H1 (cell line): ENCODE measurements at regions not wholly inside any gene's neighbourhood (a gene's known extent, or its start where the extent isn't known, plus 50 kb on each side); places are given as distances from the start of the nearest gene placed in this dataset.

ENCODE experiments used
- CTCF ChIA-PET: fragments of 300-600 bp; sonication (Branson Sonifier 250); formaldehyde crosslinking; loops from one replicate; lab custom pipeline; 2021; ENCODE audit not compliant: partially characterized antibody; lab: Charles Lee
- POLR2A ChIA-PET: fragments of 300-600 bp; sonication (Branson Sonifier 250); formaldehyde crosslinking; loops from one replicate; lab custom pipeline; 2021; ENCODE audit warnings: inconsistent platforms; ENCODE audit not compliant: partially characterized antibody; lab: Charles Lee
- DNase-seq, 2 experiments: peaks; one replicate each; pipeline versions ENCODE4 v3.0.0 to v3.0.0-alpha.2; 2010 to 2022; ENCODE audit warnings: low spot score in 2 of 2, low read depth in 1 of 2, mixed read lengths in 1 of 2
- FAIRE-seq: peaks from 2 replicates; lab custom pipeline; 2011; peaks lifted over from hg19 to GRCh38; lab: Jason Lieb, UNC
- H2AFZ ChIP-seq: 2 replicates; pipeline ENCODE4 v1.8.1; 2012; ENCODE audit warnings: low read length, inconsistent platforms
- H2AK5ac ChIP-seq: 2 replicates; pipeline ENCODE4 v1.6.1; 2013; ENCODE audit warnings: low read depth, low read length
- H2BK120ac ChIP-seq: replicated peaks from 2 replicates; pipeline ENCODE3; 2013; ENCODE audit warnings: low read depth, low read length, inconsistent platforms
- H2BK12ac ChIP-seq: 2 replicates; pipeline ENCODE4 v1.6.1; 2013; ENCODE audit warnings: low read depth, low read length
- H2BK15ac ChIP-seq: 2 replicates; pipeline ENCODE4 v1.6.1; 2013; ENCODE audit warnings: low read length
- H2BK20ac ChIP-seq: 2 replicates; pipeline ENCODE4 v1.6.1; 2013; ENCODE audit warnings: low read length
- H2BK5ac ChIP-seq: 2 replicates; pipeline ENCODE4 v1.6.1; 2013; ENCODE audit warnings: low read depth, low read length
- H3K14ac ChIP-seq: 2 replicates; pipeline ENCODE4 v1.6.1; 2013; ENCODE audit warnings: inconsistent platforms; ENCODE audit not compliant: insufficient read length
- H3K18ac ChIP-seq: 2 replicates; pipeline ENCODE4 v1.6.1; 2013; ENCODE audit warnings: low read length; ENCODE audit errors: extremely low read depth
- H3K23ac ChIP-seq: 2 replicates; pipeline ENCODE4 v1.6.1; 2013; ENCODE audit warnings: inconsistent platforms; ENCODE audit not compliant: insufficient read length
- H3K23me2 ChIP-seq: 2 replicates; pipeline ENCODE4 v1.6.1; 2013; ENCODE audit warnings: low read depth, low read length
- H3K27ac ChIP-seq: 2 replicates; pipeline ENCODE4 v1.6.1; 2011; ENCODE audit warnings: low read depth, low read length, inconsistent platforms
- H3K27me3 ChIP-seq, 4 experiments: replicated peaks in 1 of 4; 1 replicate in 1 of 4; 2 replicates in 3 of 4; pipeline versions ENCODE4 v1.6.1 to v1.8.1; 2011 to 2013; ENCODE audit warnings: low read length in 3 of 4, mild to moderate bottlenecking in 3 of 4, inconsistent platforms in 2 of 4, mixed read lengths in 2 of 4, moderate library complexity in 1 of 4; ENCODE audit not compliant: control insufficient read depth in 3 of 4, insufficient read depth in 3 of 4; ENCODE audit errors: extremely low read depth in 1 of 4
- H3K36me3 ChIP-seq, 4 experiments: 2 replicates each; pipeline versions ENCODE4 v1.6.1 to v1.8.1; 2011 to 2013; ENCODE audit warnings: mild to moderate bottlenecking in 4 of 4, low read length in 3 of 4, moderate library complexity in 2 of 4, control low read depth in 1 of 4, inconsistent platforms in 1 of 4; ENCODE audit not compliant: insufficient read depth in 4 of 4, control insufficient read depth in 2 of 4
- H3K4ac ChIP-seq: replicated peaks from 2 replicates; pipeline ENCODE3; 2013; ENCODE audit warnings: low read length, low read depth, mixed read lengths, inconsistent platforms; ENCODE audit not compliant: insufficient read length
- H3K4me1 ChIP-seq, 4 experiments: replicated peaks in 1 of 4; 1 replicate in 1 of 4; 2 replicates in 3 of 4; pipeline versions ENCODE4 v1.6.1 to v1.8.1; 2011 to 2013; ENCODE audit warnings: low read length in 3 of 4, inconsistent platforms in 2 of 4, mixed read lengths in 1 of 4; ENCODE audit not compliant: insufficient read depth in 4 of 4, control insufficient read depth in 3 of 4
- H3K4me2 ChIP-seq, 2 experiments: 2 replicates each; pipeline versions ENCODE4 v1.6.1 to v1.8.1; 2011 to 2013; ENCODE audit warnings: low read depth in 2 of 2, low read length in 2 of 2, control low read depth in 1 of 2, inconsistent platforms in 1 of 2, mild to moderate bottlenecking in 1 of 2; ENCODE audit not compliant: insufficient read depth in 1 of 2
- H3K4me3 ChIP-seq, 4 experiments: fragments of 200-600, 300-600 bp in 1 of 4; sonication (generic), shearing (Covaris generic), sonication (Bioruptor Twin) in 1 of 4; 2 replicates each; pipeline versions ENCODE4 v1.5.1 to v1.8.1; 2011 to 2016; ENCODE audit warnings: low read length in 4 of 4, low read depth in 3 of 4, control low read depth in 2 of 4, inconsistent platforms in 2 of 4, mild to moderate bottlenecking in 2 of 4, mixed read lengths in 1 of 4, moderate library complexity in 1 of 4; ENCODE audit not compliant: insufficient read depth in 2 of 4; ENCODE audit errors: extremely low read depth in 1 of 4
- H3K56ac ChIP-seq: replicated peaks from 2 replicates; pipeline ENCODE3; 2013; ENCODE audit warnings: low read depth, mild to moderate bottlenecking, mixed read lengths, low read length, inconsistent platforms; ENCODE audit not compliant: insufficient read length
- H3K79me1 ChIP-seq: 2 replicates; pipeline ENCODE4 v1.6.1; 2013; ENCODE audit warnings: low read depth, low read length, control low read depth
- H3K79me2 ChIP-seq, 2 experiments: 2 replicates each; pipeline versions ENCODE4 v1.6.1 to v1.8.1; 2012 to 2013; ENCODE audit warnings: low read length in 2 of 2, mild to moderate bottlenecking in 2 of 2, inconsistent platforms in 1 of 2; ENCODE audit not compliant: insufficient read depth in 2 of 2, control insufficient read depth in 1 of 2
- H3K9ac ChIP-seq, 4 experiments: replicated peaks in 1 of 4; 1 replicate in 1 of 4; 2 replicates in 3 of 4; pipeline versions ENCODE4 v1.6.1 to v1.8.1; 2011 to 2013; ENCODE audit warnings: low read depth in 3 of 4, low read length in 3 of 4, control low read depth in 2 of 4, mild to moderate bottlenecking in 2 of 4, moderate library complexity in 2 of 4, inconsistent platforms in 1 of 4; ENCODE audit errors: extremely low read depth in 1 of 4
- H3K9me3 ChIP-seq, 2 experiments: 2 replicates each; pipeline versions ENCODE4 v1.6.1 to v1.8.1; 2012 to 2013; ENCODE audit warnings: mild to moderate bottlenecking in 2 of 2, moderate library complexity in 2 of 2, control low read depth in 1 of 2, inconsistent platforms in 1 of 2, low read depth in 1 of 2, low read length in 1 of 2, mixed read lengths in 1 of 2; ENCODE audit not compliant: insufficient read depth in 2 of 2
- H4K20me1 ChIP-seq, 2 experiments: replicated peaks in 1 of 2; 2 replicates each; pipeline versions ENCODE3 to v1.8.1; 2011 to 2013; ENCODE audit warnings: inconsistent platforms in 2 of 2, low read length in 2 of 2, mild to moderate bottlenecking in 1 of 2; ENCODE audit not compliant: insufficient read depth in 2 of 2, control insufficient read depth in 1 of 2
- H4K5ac ChIP-seq: 2 replicates; pipeline ENCODE4 v1.6.1; 2013; ENCODE audit warnings: low read length, low read depth, mixed read lengths, inconsistent platforms; ENCODE audit not compliant: insufficient read length
- H4K8ac ChIP-seq: 2 replicates; pipeline ENCODE4 v1.8.0; 2013; ENCODE audit warnings: mild to moderate bottlenecking, moderate library complexity, low read length, inconsistent platforms; ENCODE audit not compliant: insufficient read depth; ENCODE audit errors: extremely low read depth
- H4K91ac ChIP-seq: replicated peaks from 2 replicates; pipeline ENCODE3; 2013; ENCODE audit warnings: low read length, mixed read lengths, inconsistent platforms; ENCODE audit not compliant: insufficient read length
- BACH1 ChIP-seq: IDR thresholded peaks from 2 replicates; pipeline ENCODE4 v1.6.1; 2012; ENCODE audit warnings: low read length, improper control_type of control experiment
- CTBP2 ChIP-seq: IDR thresholded peaks from 2 replicates; pipeline ENCODE4 v1.7.0; 2011; ENCODE audit warnings: borderline replicate concordance, mild to moderate bottlenecking, moderate library complexity, mixed read lengths, low read length; ENCODE audit not compliant: insufficient read depth, insufficient read length
- CTCF ChIP-seq, 3 experiments: IDR thresholded peaks; 1 replicate in 2 of 3; 2 replicates in 1 of 3; pipeline versions ENCODE4 v1.5.1 to v1.6.1; 2011; ENCODE audit warnings: low read length in 3 of 3, mild to moderate bottlenecking in 3 of 3, inconsistent platforms in 2 of 3, low read depth in 1 of 3, moderate library complexity in 1 of 3; ENCODE audit not compliant: insufficient read depth in 1 of 3; ENCODE audit errors: control extremely low read depth in 1 of 3
- GABPA ChIP-seq: IDR thresholded peaks from 2 replicates; pipeline ENCODE4 v1.6.1; 2011; ENCODE audit warnings: mild to moderate bottlenecking, low read length, moderate library complexity, borderline replicate concordance; ENCODE audit not compliant: insufficient read depth
- HDAC6 ChIP-seq: IDR thresholded peaks from one replicate; pipeline ENCODE4 v1.7.1; 2012; ENCODE audit warnings: low read depth, mild to moderate bottlenecking, inconsistent platforms, low read length, moderate library complexity
- KDM1A ChIP-seq: fragments of 200-600, 300-600 bp; sonication (generic); IDR thresholded peaks from 2 replicates; pipeline ENCODE4 v1.7.1; 2016; ENCODE audit warnings: mild to moderate bottlenecking, low read length, borderline replicate concordance
- RAD21 ChIP-seq, 2 experiments: IDR thresholded peaks in 1 of 2; conservative IDR thresholded peaks in 1 of 2; 2 replicates each; pipeline ENCODE4 v1.6.1; 2011; ENCODE audit warnings: low read depth in 2 of 2, low read length in 2 of 2, improper control_type of control experiment in 1 of 2, inconsistent platforms in 1 of 2, mild to moderate bottlenecking in 1 of 2, moderate library complexity in 1 of 2
- SIX5 ChIP-seq: IDR thresholded peaks from 2 replicates; pipeline ENCODE4 v1.6.1; 2011; ENCODE audit warnings: mild to moderate bottlenecking, low read depth, low read length
- SP4 ChIP-seq: IDR thresholded peaks from 2 replicates; pipeline ENCODE4 v1.6.1; 2012; ENCODE audit warnings: low read length, inconsistent platforms
- TAF7 ChIP-seq: optimal IDR thresholded peaks from 2 replicates; pipeline ENCODE3; 2011; ENCODE audit warnings: low read depth, mild to moderate bottlenecking, inconsistent platforms, low read length, moderate library complexity, borderline replicate concordance
- WGBS, 2 experiments: shearing (Covaris generic) in 1 of 2; methylation state at CpG; one replicate each; pipeline versions ENCODE4 v1.1.6 to v1.1.7; 2013 to 2015; ENCODE audit warnings: low lambda C conversion rate in 2 of 2, mixed read lengths in 2 of 2, inconsistent platforms in 1 of 2, low coverage in 1 of 2, missing lambda C conversion rate in 1 of 2; ENCODE audit not compliant: insufficient replicate concordance in 2 of 2, insufficient coverage in 1 of 2, insufficient read length in 1 of 2; ENCODE audit errors: extremely low coverage in 1 of 2, missing lambda C conversion rate in 1 of 2; 5-methylcytosine and 5-hydroxymethylcytosine counted together
- TF ChIP-seq, protein P1 (sequence below): IDR thresholded peaks from 2 replicates; pipeline ENCODE4 v1.6.1; 2011; ENCODE audit warnings: low read length, improper control_type of control experiment

DNA sequence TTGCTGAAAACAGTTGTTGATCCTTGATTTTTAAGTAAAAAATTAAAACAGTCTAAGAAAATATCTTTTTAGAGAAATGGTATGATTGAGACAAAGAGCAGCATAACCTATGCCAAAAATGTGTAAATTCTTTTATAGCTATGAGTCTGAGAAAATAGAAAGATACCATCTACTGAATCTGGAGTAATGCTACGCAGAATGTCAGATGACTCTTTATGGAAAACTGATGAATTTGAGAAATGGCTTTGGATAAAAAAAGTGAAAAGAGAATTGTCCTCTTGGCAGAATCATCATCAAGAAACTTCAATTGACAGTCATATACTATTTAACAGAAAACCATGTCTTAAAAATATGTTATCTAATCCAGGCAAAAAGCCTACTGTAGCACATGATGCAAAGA lies 183.1 kb downstream of the FAT4 start:
- no peaks in the 10 kb centered on the region for H4K20me1 ChIP-seq
- no peak overlapping the region for H2BK5ac ChIP-seq
- H3K56ac ChIP-seq, result no peak overlapping the region
- no peak overlapping the region for H2BK12ac ChIP-seq
- no peak overlapping the region for H3K27ac ChIP-seq
- no peak overlapping the region for H3K4me2 ChIP-seq
- H3K18ac ChIP-seq, result no peak overlapping the region
- no peak overlapping the region for H2BK120ac ChIP-seq
- H3K27me3 ChIP-seq, result no peaks in the 10 kb centered on the region
- no peak overlapping the region for H3K23ac ChIP-seq
- no peaks in the 10 kb centered on the region for H3K79me2 ChIP-seq
- H3K23me2 ChIP-seq, result no peaks in the 10 kb centered on the region
- no peak overlapping the region for H2AFZ ChIP-seq
- no peak overlapping the region for H3K4ac ChIP-seq
- DNase-seq (no peak), FAIRE-seq (no peak)
- H3K9me3 ChIP-seq, result no peaks in the 10 kb centered on the region
- H2AK5ac ChIP-seq, result no peak overlapping the region
- H4K91ac ChIP-seq, result no peak overlapping the region
- H4K8ac ChIP-seq, result no peak overlapping the region
- H2BK20ac ChIP-seq, result no peak overlapping the region
- no peak overlapping the region for H4K5ac ChIP-seq
- H3K79me1 ChIP-seq, result no peaks in the 10 kb centered on the region
- H3K9ac ChIP-seq, result no peak overlapping the region
- H3K4me3 ChIP-seq, result no peak overlapping the region
- WGBS, 2 experiments, result 84% methylated on average over 1 of the region's 1 CpG; no CpG with 5 or more reads in 1 of the 2 experiments
- H2BK15ac ChIP-seq, result no peak overlapping the region
- H3K36me3 ChIP-seq, result no peaks in the 10 kb centered on the region
- no peak overlapping the region for H3K14ac ChIP-seq
- no peaks in the 10 kb centered on the region for H3K4me1 ChIP-seq
- ChIA-PET POLR2A (no interaction called here), CTCF (interaction anchor here (1.2 kb wide), 1 partner anchor 8 kb away, joined by 3 read pairs; no protein-coding TSS in a partner anchor)
- TF ChIP-seq BACH1 (no peak), HDAC6 (no peak), SP4 (no peak), CTBP2 (no peak), SIX5 (no peak), CTCF (IDR thresholded peaks at IDR 0.05; ENCODE audit: control extremely low read depth in 1 of 3, insufficient read depth in 1 of 3, low read depth in 1 of 3, low read length in 3 of 3) (no peak), GABPA (no peak), KDM1A (no peak), RAD21 (IDR thresholded peaks at IDR 0.05 in 1 of 2, conservative IDR thresholded peaks at IDR 0.05 in 1 of 2; ENCODE audit: low read depth in 2 of 2, low read length in 2 of 2) (no peak), TAF7 (no peak)
- TF ChIP-seq, protein P1, sequence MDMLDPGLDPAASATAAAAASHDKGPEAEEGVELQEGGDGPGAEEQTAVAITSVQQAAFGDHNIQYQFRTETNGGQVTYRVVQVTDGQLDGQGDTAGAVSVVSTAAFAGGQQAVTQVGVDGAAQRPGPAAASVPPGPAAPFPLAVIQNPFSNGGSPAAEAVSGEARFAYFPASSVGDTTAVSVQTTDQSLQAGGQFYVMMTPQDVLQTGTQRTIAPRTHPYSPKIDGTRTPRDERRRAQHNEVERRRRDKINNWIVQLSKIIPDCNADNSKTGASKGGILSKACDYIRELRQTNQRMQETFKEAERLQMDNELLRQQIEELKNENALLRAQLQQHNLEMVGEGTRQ, result no peak
